HFF-Myc (cell line): ENCODE measurements at regions not wholly inside any gene's neighbourhood (a gene's known extent, or its start where the extent isn't known, plus 50 kb on each side); places are given as distances from the start of the nearest gene placed in this dataset.

ENCODE experiments used
- DNase-seq: peaks from one replicate; pipeline ENCODE4 v3.0.0-alpha.2; 2011; ENCODE audit warnings: low read depth; ENCODE audit errors: extremely low read depth
- H3K4me3 ChIP-seq: replicated peaks from 2 replicates; pipeline ENCODE4 v1.5.1; 2011; ENCODE audit warnings: low read depth, mild to moderate bottlenecking, control low read depth, low read length
- CTCF ChIP-seq: IDR thresholded peaks from 2 replicates; pipeline ENCODE4 v1.5.1; 2012; ENCODE audit warnings: mild to moderate bottlenecking, low read depth, low read length, control low read depth; ENCODE audit errors: missing control alignments

DNA sequence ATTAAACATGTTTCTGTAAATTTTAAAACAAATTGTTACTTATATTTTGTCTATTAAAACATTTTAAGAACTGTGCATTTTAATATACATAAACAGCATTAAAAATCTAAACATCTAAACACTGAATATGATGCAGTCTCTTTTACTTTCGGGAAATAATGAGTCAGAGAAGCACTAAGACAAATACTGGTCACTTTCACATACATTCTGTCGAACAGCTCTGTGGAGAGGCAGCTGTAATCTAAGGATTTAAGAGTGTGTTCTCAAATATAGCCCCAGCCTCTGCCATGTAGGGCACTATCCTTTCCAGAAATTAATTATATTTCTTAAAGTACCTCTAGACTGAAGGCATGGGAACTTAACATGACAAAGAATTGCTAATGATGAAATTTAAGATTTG is 89.6 kb upstream of the PTGFR start:
- H3K4me3 ChIP-seq, result no peak overlapping the region
- no peak for DNase-seq
- TF ChIP-seq CTCF, result no peak

- TF ChIP-seq CTCF, result no peak
- no peak overlapping the region for H3K4me3 ChIP-seq
- DNase-seq, result no peak
These were observed 82.6 kb upstream of the PTGFR start for GRCh38 chr1:78408192-78408591.

DNA sequence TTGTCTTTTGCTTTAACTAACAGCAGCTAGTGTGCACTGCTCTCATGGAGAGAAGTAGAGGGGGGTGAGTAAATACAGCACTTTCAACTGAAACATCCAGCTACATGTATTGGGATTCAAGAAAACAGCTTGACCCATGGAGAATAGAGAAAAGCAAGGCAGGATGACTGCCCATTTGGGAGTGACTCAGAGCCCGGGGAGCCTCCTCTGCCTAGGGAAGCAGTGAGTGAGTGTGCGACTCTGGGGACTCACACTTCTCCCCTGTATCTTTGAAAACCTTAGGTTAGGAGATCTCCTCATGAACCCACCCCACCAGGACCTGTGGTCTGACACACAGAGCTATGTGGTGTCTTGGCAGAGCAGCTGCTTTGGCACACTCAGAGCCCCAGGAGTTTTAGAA is 82.0 kb upstream of the PTGFR start:
- TF ChIP-seq CTCF, result no peak
- no peak overlapping the region for H3K4me3 ChIP-seq
- no peak for DNase-seq

DNA sequence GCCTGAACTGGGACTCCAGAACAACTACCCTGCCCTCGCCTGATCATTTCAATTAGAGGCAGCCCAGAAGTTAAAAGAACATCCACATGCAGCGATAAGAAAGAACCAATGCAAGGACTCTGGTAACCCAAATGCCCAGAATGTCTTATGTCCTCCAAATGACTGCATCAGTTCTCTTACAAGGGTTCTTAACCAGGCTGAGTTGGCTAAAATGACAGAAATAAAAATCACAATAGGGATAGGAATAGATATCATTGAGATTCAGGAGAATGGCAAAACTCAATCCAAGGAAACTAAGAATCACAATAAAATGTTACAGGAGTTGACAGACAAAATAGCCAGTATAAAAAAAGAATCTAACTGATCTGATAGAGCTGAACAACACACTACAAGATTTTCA is 80.1 kb upstream of the PTGFR start:
- no peak for DNase-seq
- TF ChIP-seq CTCF, result no peak
- no peak overlapping the region for H3K4me3 ChIP-seq

DNA sequence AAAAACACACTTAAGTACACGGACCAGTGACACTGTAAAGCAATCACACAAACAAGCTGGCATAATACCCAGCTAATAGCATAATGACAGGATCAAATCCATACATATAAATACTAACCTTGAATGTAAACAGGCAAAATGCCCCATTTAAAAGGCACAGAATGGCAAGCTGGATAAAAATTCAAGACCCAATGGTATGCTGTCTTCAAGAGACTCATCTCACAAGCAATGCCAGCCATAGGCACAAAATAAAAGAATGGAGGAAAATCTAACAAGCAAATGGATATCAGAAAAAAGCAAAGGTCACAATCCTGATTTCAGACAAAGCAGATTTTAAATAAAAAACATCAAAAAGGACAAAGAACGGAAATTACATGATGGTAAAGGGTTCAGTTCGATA is 79.1 kb upstream of the PTGFR start:
- no peak for DNase-seq
- no peak for TF ChIP-seq CTCF
- H3K4me3 ChIP-seq, result no peak overlapping the region

DNA sequence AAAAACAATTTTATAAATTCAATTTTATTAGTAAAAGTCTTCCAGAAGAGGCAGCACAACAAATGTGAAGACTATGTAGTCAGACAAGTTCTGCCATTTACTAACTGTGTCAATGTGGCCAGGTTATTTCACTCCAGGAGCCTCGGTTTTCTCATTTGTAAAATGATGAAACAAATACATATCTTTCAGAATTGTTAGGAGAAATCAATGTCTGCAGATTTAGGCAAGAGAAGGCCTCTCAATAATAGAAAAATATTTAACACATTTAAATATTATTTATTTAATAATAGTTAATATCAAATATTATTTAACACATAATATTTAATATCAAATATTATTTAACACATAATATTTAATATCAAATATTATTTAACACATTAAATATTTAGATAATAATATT is 75.6 kb upstream of the PTGFR start:
- no peak overlapping the region for H3K4me3 ChIP-seq
- DNase-seq, result no peak
- no peak for TF ChIP-seq CTCF

- TF ChIP-seq CTCF, result no peak
- no peak overlapping the region for H3K4me3 ChIP-seq
- DNase-seq, result peak; percentile 29
These were observed 71.5 kb upstream of the PTGFR start for GRCh38 chr1:78419309-78419708.
